DND-41 (cell line): ENCODE measurements at regions not wholly inside any gene's neighbourhood (a gene's known extent, or its start where the extent isn't known, plus 50 kb on each side); places are given as distances from the start of the nearest gene placed in this dataset.

Source experiments
- ATAC-seq: fragments of 200-7000 bp; cut with Tn5 transposase; 3 replicates; pipeline ENCODE4 v1.9.1; 2021; ENCODE audit warnings: low read depth; ENCODE audit not compliant: insufficient read depth
- DNase-seq: peaks from one replicate; pipeline ENCODE4 v3.0.0-alpha.2; 2020
- H2AFZ ChIP-seq: 2 replicates; pipeline ENCODE4 v1.6.0; 2012; ENCODE audit warnings: low read depth, low read length
- H3K27ac ChIP-seq: 2 replicates; pipeline ENCODE4 v1.5.1; 2012; ENCODE audit warnings: low read length, inconsistent platforms
- H3K27me3 ChIP-seq: fragments of 200-600 bp; sonication (generic); 2 replicates; pipeline ENCODE4 v1.6.0; 2012; ENCODE audit warnings: low read length, mild to moderate bottlenecking, inconsistent platforms; ENCODE audit not compliant: insufficient read depth, poor library complexity
- H3K36me3 ChIP-seq: 2 replicates; pipeline ENCODE4 v1.5.1; 2012; ENCODE audit warnings: low read length, inconsistent platforms; ENCODE audit not compliant: insufficient read depth
- H3K4me1 ChIP-seq: 2 replicates; pipeline ENCODE4 v1.5.1; 2012; ENCODE audit warnings: mild to moderate bottlenecking, low read length; ENCODE audit not compliant: insufficient read depth
- H3K4me2 ChIP-seq: 2 replicates; pipeline ENCODE4 v1.6.0; 2012; ENCODE audit warnings: mild to moderate bottlenecking, moderate library complexity, low read length, inconsistent platforms; ENCODE audit not compliant: insufficient read depth
- H3K4me3 ChIP-seq, 2 experiments: fragments of 200-600 bp in 1 of 2; shearing (Covaris generic) in 1 of 2; 2 replicates each; pipeline ENCODE4 v1.5.1; 2012 to 2016; ENCODE audit warnings: inconsistent platforms in 2 of 2, low read length in 2 of 2, mild to moderate bottlenecking in 2 of 2, low read depth in 1 of 2, moderate library complexity in 1 of 2
- H3K79me2 ChIP-seq: 2 replicates; pipeline ENCODE4 v1.6.0; 2012; ENCODE audit warnings: low read length, inconsistent platforms; ENCODE audit not compliant: insufficient read depth
- H3K9ac ChIP-seq: 2 replicates; pipeline ENCODE4 v1.6.0; 2012; ENCODE audit warnings: low read depth, mild to moderate bottlenecking, inconsistent platforms, low read length, moderate library complexity
- H3K9me3 ChIP-seq: 2 replicates; pipeline ENCODE4 v1.5.1; 2012; ENCODE audit warnings: low read length, moderate library complexity, mild to moderate bottlenecking, inconsistent platforms; ENCODE audit not compliant: insufficient read depth, severe bottlenecking
- H4K20me1 ChIP-seq: 2 replicates; pipeline ENCODE4 v1.6.0; 2012; ENCODE audit warnings: low read length; ENCODE audit not compliant: insufficient read depth
- CTCF ChIP-seq: IDR thresholded peaks from 2 replicates; pipeline ENCODE4 v1.5.1; 2012; ENCODE audit warnings: borderline replicate concordance, low read length, moderate library complexity, mild to moderate bottlenecking; ENCODE audit not compliant: poor library complexity, severe bottlenecking; ENCODE audit errors: extremely low read depth
- EZH2 ChIP-seq: IDR thresholded peaks from 3 replicates; pipeline ENCODE4 v1.6.1; 2012; ENCODE audit warnings: borderline replicate concordance, low read depth, mild to moderate bottlenecking, moderate library complexity, low read length, inconsistent platforms; ENCODE audit not compliant: severe bottlenecking

DNA sequence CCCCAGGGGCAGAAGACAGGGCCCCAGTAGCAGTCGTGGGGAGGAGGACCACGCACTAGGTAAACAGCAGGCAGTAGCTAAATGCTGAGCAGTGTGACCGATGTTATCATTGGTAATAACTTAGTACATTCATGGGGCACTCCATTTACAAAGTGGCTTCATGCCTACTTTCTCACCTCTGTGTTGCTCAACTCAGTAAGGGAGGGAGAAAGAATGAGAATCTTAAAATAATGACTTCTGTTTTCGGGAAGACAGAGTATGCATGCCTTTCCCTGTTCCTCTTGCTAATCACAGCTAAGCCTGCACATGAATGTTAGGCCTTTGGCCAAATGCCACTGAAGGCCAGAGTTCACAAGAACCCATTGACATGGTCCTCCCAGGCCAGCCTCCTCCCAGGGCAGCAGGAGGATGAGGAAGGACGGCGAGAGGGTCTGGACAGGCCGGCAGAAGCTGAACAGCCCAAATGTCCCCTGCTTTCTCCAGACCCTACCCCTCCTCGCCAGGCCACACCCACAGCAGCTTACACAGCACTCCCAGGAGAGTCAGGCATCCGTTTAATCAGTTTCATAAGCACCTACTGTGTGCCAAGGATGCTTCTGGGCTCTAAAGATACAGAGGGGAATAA, 183.4 kb downstream of the ANKRD60 start:
- DNase-seq (no peak), ATAC-seq (no peak)
- no peak overlapping the region for H2AFZ ChIP-seq
- TF ChIP-seq EZH2 (no peak), CTCF (no peak)
- H3K9ac ChIP-seq: no peak overlapping the region
- H3K4me2 ChIP-seq: no peak overlapping the region
- no peaks in the 10 kb centered on the region for H3K27me3 ChIP-seq
- no peaks in the 10 kb centered on the region for H3K4me1 ChIP-seq
- H3K36me3 ChIP-seq: no peaks in the 10 kb centered on the region
- H3K27ac ChIP-seq: no peak overlapping the region
- H3K9me3 ChIP-seq: no peaks in the 10 kb centered on the region
- no peaks in the 10 kb centered on the region for H3K79me2 ChIP-seq
- H4K20me1 ChIP-seq: peaks cover 10% of the 10 kb centered on the region; the same call in 1 of the 2 replicates
- no peak overlapping the region for H3K4me3 ChIP-seq

GRCh38 chr20:58044286-58044685, 184.2 kb downstream of the ANKRD60 start:
- no peaks in the 10 kb centered on the region for H3K36me3 ChIP-seq
- no peak overlapping the region for H3K27ac ChIP-seq
- no peak for ATAC-seq
- TF ChIP-seq CTCF (no peak), EZH2 (no peak)
- no peaks in the 10 kb centered on the region for H3K27me3 ChIP-seq
- no peaks in the 10 kb centered on the region for H3K4me1 ChIP-seq
- H3K4me3 ChIP-seq: no peak overlapping the region
- peaks cover 10% of the 10 kb centered on the region; the same call in 1 of the 2 replicates for H4K20me1 ChIP-seq
- H2AFZ ChIP-seq: no peak overlapping the region
- DNase-seq: no peak
- H3K79me2 ChIP-seq: no peaks in the 10 kb centered on the region
- no peaks in the 10 kb centered on the region for H3K9me3 ChIP-seq
- H3K4me2 ChIP-seq: no peak overlapping the region
- H3K9ac ChIP-seq: no peak overlapping the region

GRCh38 chr20:58043236-58044140, 185.0 kb downstream of the ANKRD60 start:
- no peak for ATAC-seq

More at GRCh38 chr20:58043236-58044140, 185.0 kb downstream of the ANKRD60 start:
- Histone ChIP-seq H3K4me1 (no peaks in the 10 kb centered on the region), H3K9ac (no peak overlapping the region), H3K36me3 (no peaks in the 10 kb centered on the region), H3K79me2 (no peaks in the 10 kb centered on the region), H3K27me3 (no peaks in the 10 kb centered on the region), H3K27ac (no peak overlapping the region), H3K4me2 (no peak overlapping the region), H3K9me3 (no peaks in the 10 kb centered on the region), H4K20me1 (peaks cover 10% of the 10 kb centered on the region; the same call in 1 of the 2 replicates), H2AFZ (no peak overlapping the region), H3K4me3 (no peak overlapping the region)
- TF ChIP-seq EZH2 (no peak), CTCF (no peak)
- no peak for DNase-seq
